H1 (cell line): ENCODE measurements at regions not wholly inside any gene's neighbourhood (a gene's known extent, or its start where the extent isn't known, plus 50 kb on each side); places are given as distances from the start of the nearest gene placed in this dataset.

Source experiments
- CTCF ChIA-PET: fragments of 300-600 bp; sonication (Branson Sonifier 250); formaldehyde crosslinking; loops from one replicate; lab custom pipeline; 2021; ENCODE audit not compliant: partially characterized antibody; lab: Charles Lee
- POLR2A ChIA-PET: fragments of 300-600 bp; sonication (Branson Sonifier 250); formaldehyde crosslinking; loops from one replicate; lab custom pipeline; 2021; ENCODE audit warnings: inconsistent platforms; ENCODE audit not compliant: partially characterized antibody; lab: Charles Lee
- DNase-seq, 2 experiments: peaks; one replicate each; pipeline versions ENCODE4 v3.0.0 to v3.0.0-alpha.2; 2010 to 2022; ENCODE audit warnings: low spot score in 2 of 2, low read depth in 1 of 2, mixed read lengths in 1 of 2
- FAIRE-seq: peaks from 2 replicates; lab custom pipeline; 2011; peaks lifted over from hg19 to GRCh38; lab: Jason Lieb, UNC
- H2AFZ ChIP-seq: 2 replicates; pipeline ENCODE4 v1.8.1; 2012; ENCODE audit warnings: low read length, inconsistent platforms
- H2AK5ac ChIP-seq: 2 replicates; pipeline ENCODE4 v1.6.1; 2013; ENCODE audit warnings: low read depth, low read length
- H2BK120ac ChIP-seq: replicated peaks from 2 replicates; pipeline ENCODE3; 2013; ENCODE audit warnings: low read depth, low read length, inconsistent platforms
- H2BK12ac ChIP-seq: 2 replicates; pipeline ENCODE4 v1.6.1; 2013; ENCODE audit warnings: low read depth, low read length
- H2BK15ac ChIP-seq: 2 replicates; pipeline ENCODE4 v1.6.1; 2013; ENCODE audit warnings: low read length
- H2BK20ac ChIP-seq: 2 replicates; pipeline ENCODE4 v1.6.1; 2013; ENCODE audit warnings: low read length
- H2BK5ac ChIP-seq: 2 replicates; pipeline ENCODE4 v1.6.1; 2013; ENCODE audit warnings: low read depth, low read length
- H3K14ac ChIP-seq: 2 replicates; pipeline ENCODE4 v1.6.1; 2013; ENCODE audit warnings: inconsistent platforms; ENCODE audit not compliant: insufficient read length
- H3K18ac ChIP-seq: 2 replicates; pipeline ENCODE4 v1.6.1; 2013; ENCODE audit warnings: low read length; ENCODE audit errors: extremely low read depth
- H3K23ac ChIP-seq: 2 replicates; pipeline ENCODE4 v1.6.1; 2013; ENCODE audit warnings: inconsistent platforms; ENCODE audit not compliant: insufficient read length
- H3K23me2 ChIP-seq: 2 replicates; pipeline ENCODE4 v1.6.1; 2013; ENCODE audit warnings: low read depth, low read length
- H3K27ac ChIP-seq: 2 replicates; pipeline ENCODE4 v1.6.1; 2011; ENCODE audit warnings: low read depth, low read length, inconsistent platforms
- H3K27me3 ChIP-seq, 4 experiments: replicated peaks in 1 of 4; 1 replicate in 1 of 4; 2 replicates in 3 of 4; pipeline versions ENCODE4 v1.6.1 to v1.8.1; 2011 to 2013; ENCODE audit warnings: low read length in 3 of 4, mild to moderate bottlenecking in 3 of 4, inconsistent platforms in 2 of 4, mixed read lengths in 2 of 4, moderate library complexity in 1 of 4; ENCODE audit not compliant: control insufficient read depth in 3 of 4, insufficient read depth in 3 of 4; ENCODE audit errors: extremely low read depth in 1 of 4
- H3K36me3 ChIP-seq, 4 experiments: 2 replicates each; pipeline versions ENCODE4 v1.6.1 to v1.8.1; 2011 to 2013; ENCODE audit warnings: mild to moderate bottlenecking in 4 of 4, low read length in 3 of 4, moderate library complexity in 2 of 4, control low read depth in 1 of 4, inconsistent platforms in 1 of 4; ENCODE audit not compliant: insufficient read depth in 4 of 4, control insufficient read depth in 2 of 4
- H3K4ac ChIP-seq: replicated peaks from 2 replicates; pipeline ENCODE3; 2013; ENCODE audit warnings: low read length, low read depth, mixed read lengths, inconsistent platforms; ENCODE audit not compliant: insufficient read length
- H3K4me1 ChIP-seq, 4 experiments: replicated peaks in 1 of 4; 1 replicate in 1 of 4; 2 replicates in 3 of 4; pipeline versions ENCODE4 v1.6.1 to v1.8.1; 2011 to 2013; ENCODE audit warnings: low read length in 3 of 4, inconsistent platforms in 2 of 4, mixed read lengths in 1 of 4; ENCODE audit not compliant: insufficient read depth in 4 of 4, control insufficient read depth in 3 of 4
- H3K4me2 ChIP-seq, 2 experiments: 2 replicates each; pipeline versions ENCODE4 v1.6.1 to v1.8.1; 2011 to 2013; ENCODE audit warnings: low read depth in 2 of 2, low read length in 2 of 2, control low read depth in 1 of 2, inconsistent platforms in 1 of 2, mild to moderate bottlenecking in 1 of 2; ENCODE audit not compliant: insufficient read depth in 1 of 2
- H3K4me3 ChIP-seq, 4 experiments: fragments of 200-600, 300-600 bp in 1 of 4; sonication (generic), shearing (Covaris generic), sonication (Bioruptor Twin) in 1 of 4; 2 replicates each; pipeline versions ENCODE4 v1.5.1 to v1.8.1; 2011 to 2016; ENCODE audit warnings: low read length in 4 of 4, low read depth in 3 of 4, control low read depth in 2 of 4, inconsistent platforms in 2 of 4, mild to moderate bottlenecking in 2 of 4, mixed read lengths in 1 of 4, moderate library complexity in 1 of 4; ENCODE audit not compliant: insufficient read depth in 2 of 4; ENCODE audit errors: extremely low read depth in 1 of 4
- H3K56ac ChIP-seq: replicated peaks from 2 replicates; pipeline ENCODE3; 2013; ENCODE audit warnings: low read depth, mild to moderate bottlenecking, mixed read lengths, low read length, inconsistent platforms; ENCODE audit not compliant: insufficient read length
- H3K79me1 ChIP-seq: 2 replicates; pipeline ENCODE4 v1.6.1; 2013; ENCODE audit warnings: low read depth, low read length, control low read depth
- H3K79me2 ChIP-seq, 2 experiments: 2 replicates each; pipeline versions ENCODE4 v1.6.1 to v1.8.1; 2012 to 2013; ENCODE audit warnings: low read length in 2 of 2, mild to moderate bottlenecking in 2 of 2, inconsistent platforms in 1 of 2; ENCODE audit not compliant: insufficient read depth in 2 of 2, control insufficient read depth in 1 of 2
- H3K9ac ChIP-seq, 4 experiments: replicated peaks in 1 of 4; 1 replicate in 1 of 4; 2 replicates in 3 of 4; pipeline versions ENCODE4 v1.6.1 to v1.8.1; 2011 to 2013; ENCODE audit warnings: low read depth in 3 of 4, low read length in 3 of 4, control low read depth in 2 of 4, mild to moderate bottlenecking in 2 of 4, moderate library complexity in 2 of 4, inconsistent platforms in 1 of 4; ENCODE audit errors: extremely low read depth in 1 of 4
- H3K9me3 ChIP-seq, 2 experiments: 2 replicates each; pipeline versions ENCODE4 v1.6.1 to v1.8.1; 2012 to 2013; ENCODE audit warnings: mild to moderate bottlenecking in 2 of 2, moderate library complexity in 2 of 2, control low read depth in 1 of 2, inconsistent platforms in 1 of 2, low read depth in 1 of 2, low read length in 1 of 2, mixed read lengths in 1 of 2; ENCODE audit not compliant: insufficient read depth in 2 of 2
- H4K20me1 ChIP-seq, 2 experiments: replicated peaks in 1 of 2; 2 replicates each; pipeline versions ENCODE3 to v1.8.1; 2011 to 2013; ENCODE audit warnings: inconsistent platforms in 2 of 2, low read length in 2 of 2, mild to moderate bottlenecking in 1 of 2; ENCODE audit not compliant: insufficient read depth in 2 of 2, control insufficient read depth in 1 of 2
- H4K5ac ChIP-seq: 2 replicates; pipeline ENCODE4 v1.6.1; 2013; ENCODE audit warnings: low read length, low read depth, mixed read lengths, inconsistent platforms; ENCODE audit not compliant: insufficient read length
- H4K8ac ChIP-seq: 2 replicates; pipeline ENCODE4 v1.8.0; 2013; ENCODE audit warnings: mild to moderate bottlenecking, moderate library complexity, low read length, inconsistent platforms; ENCODE audit not compliant: insufficient read depth; ENCODE audit errors: extremely low read depth
- H4K91ac ChIP-seq: replicated peaks from 2 replicates; pipeline ENCODE3; 2013; ENCODE audit warnings: low read length, mixed read lengths, inconsistent platforms; ENCODE audit not compliant: insufficient read length
- KDM4A ChIP-seq: IDR thresholded peaks from one replicate; pipeline ENCODE4 v1.7.1; 2012; ENCODE audit warnings: low read depth, mild to moderate bottlenecking, moderate library complexity, low read length, inconsistent platforms; ENCODE audit not compliant: severe bottlenecking
- NRF1 ChIP-seq: IDR thresholded peaks from 2 replicates; pipeline ENCODE4 v1.6.1; 2011; ENCODE audit warnings: mild to moderate bottlenecking, low read depth, low read length, improper control_type of control experiment
- WGBS, 2 experiments: shearing (Covaris generic) in 1 of 2; methylation state at CpG; one replicate each; pipeline versions ENCODE4 v1.1.6 to v1.1.7; 2013 to 2015; ENCODE audit warnings: low lambda C conversion rate in 2 of 2, mixed read lengths in 2 of 2, inconsistent platforms in 1 of 2, low coverage in 1 of 2, missing lambda C conversion rate in 1 of 2; ENCODE audit not compliant: insufficient replicate concordance in 2 of 2, insufficient coverage in 1 of 2, insufficient read length in 1 of 2; ENCODE audit errors: extremely low coverage in 1 of 2, missing lambda C conversion rate in 1 of 2; 5-methylcytosine and 5-hydroxymethylcytosine counted together

GRCh38 chr6:27604986-27605385 is 132.1 kb upstream of the ZNF184 start:
- 2% methylated on average over 13 of the region's 13 CpGs; no CpG with 5 or more reads in 1 of the 2 experiments for WGBS, 2 experiments
- POLR2A ChIA-PET: interaction anchor here (1.2 to 1.5 kb wide), 2 partner anchors 26 to 205 kb away, joined by 3 read pairs; a partner anchor contains a TSS

More at GRCh38 chr6:27604986-27605385, 132.1 kb upstream of the ZNF184 start:
- TF ChIP-seq NRF1: no peak
- TF ChIP-seq KDM4A: peak; percentile 5
- H4K91ac ChIP-seq: no peak overlapping the region
- peaks cover 4% of the 10 kb centered on the region; the same call in 1 of the 2 replicates for H3K23me2 ChIP-seq
- CTCF ChIA-PET: interaction anchor here (0.7 to 1.0 kb wide), 3 partner anchors 10 to 266 kb away, joined by 3 read pairs; no protein-coding TSS in a partner anchor
- peak overlapping the region; percentile 74 to 83 for H3K4me2 ChIP-seq
- H2BK20ac ChIP-seq: no peak overlapping the region
- H3K56ac ChIP-seq: no peak overlapping the region
- FAIRE-seq: peak; percentile 80
- H3K27me3 ChIP-seq: no peaks in the 10 kb centered on the region
- no peak overlapping the region for H3K27ac ChIP-seq
- H2BK12ac ChIP-seq: no peak overlapping the region
- no peaks in the 10 kb centered on the region for H3K36me3 ChIP-seq
- H2AFZ ChIP-seq: peak overlapping the region; percentile 94
- H3K18ac ChIP-seq: no peak overlapping the region
- peak overlapping the region in 1 of 4 experiments; percentile 85; a peak in 4 of 7 replicates for H3K9ac ChIP-seq
- no peak for DNase-seq
- no peak overlapping the region for H3K14ac ChIP-seq
- H2AK5ac ChIP-seq: no peak overlapping the region
- H4K5ac ChIP-seq: no peak overlapping the region
- H2BK120ac ChIP-seq: no peak overlapping the region
- H2BK15ac ChIP-seq: no peak overlapping the region
- H4K20me1 ChIP-seq: no peaks in the 10 kb centered on the region
- peak overlapping the region; percentile 73 to 98 (median 91) for H3K4me3 ChIP-seq
- no peaks in the 10 kb centered on the region for H3K9me3 ChIP-seq
- H4K8ac ChIP-seq: no peak overlapping the region
- no peaks in the 10 kb centered on the region for H3K4me1 ChIP-seq
- no peaks in the 10 kb centered on the region for H3K79me1 ChIP-seq
- no peak overlapping the region for H3K4ac ChIP-seq
- no peak overlapping the region for H3K23ac ChIP-seq
- H3K79me2 ChIP-seq: no peaks in the 10 kb centered on the region
- H2BK5ac ChIP-seq: no peak overlapping the region; the same call in 1 of the 2 replicates
